Peyer's patch (tissue), 4 donors: ENCODE measurements at regions not wholly inside any gene's neighbourhood (a gene's known extent, or its start where the extent isn't known, plus 50 kb on each side); places are given as distances from the start of the nearest gene placed in this dataset.

Experiments used
- CTCF ChIP-seq, 6 experiments: fragments of 450-650 bp in 4 of 6; fragments of 200-600 bp in 2 of 6; sonication (generic) in 1 of 6; IDR thresholded peaks; one replicate each; pipeline ENCODE4 v1.5.1; 2017 to 2019; ENCODE audit warnings: antibody characterized with exemption in 6 of 6, mild to moderate bottlenecking in 3 of 6, moderate library complexity in 1 of 6
- POLR2A ChIP-seq, 2 donors: fragments of 450-650 bp; IDR thresholded peaks; one replicate each; pipeline ENCODE4 v1.5.1; 2017; ENCODE audit warnings: antibody characterized with exemption in 2 of 2, mild to moderate bottlenecking in 2 of 2, moderate library complexity in 2 of 2

GRCh38 chr19:14277608-14278007 is 71.6 kb upstream of the ADGRL1 start:
- TF ChIP-seq CTCF (IDR thresholded peaks at IDR 0.05) (no peak), POLR2A (IDR thresholded peaks at IDR 0.05) (no peak)
